Astrocyte of the cerebellum (primary cell): ENCODE measurements at regions not wholly inside any gene's neighbourhood (a gene's known extent, or its start where the extent isn't known, plus 50 kb on each side); places are given as distances from the start of the nearest gene placed in this dataset.

Experiments used
- DNase-seq: peaks from one replicate; pipeline ENCODE4 v3.0.0-alpha.2; 2011; ENCODE audit warnings: low read depth
- H3K4me3 ChIP-seq: 2 replicates; pipeline ENCODE4 v1.5.1; 2011; ENCODE audit warnings: mild to moderate bottlenecking, low read depth, low read length, moderate library complexity
- CTCF ChIP-seq: IDR thresholded peaks from 2 replicates; pipeline ENCODE4 v1.5.1; 2012; ENCODE audit warnings: low read length, low read depth, moderate library complexity, mild to moderate bottlenecking; ENCODE audit errors: missing control alignments
- in situ Hi-C: cut with HindIII; loops from 2 replicates; pipeline ENCODE4 v1.10.0; 2017; ENCODE audit warnings: low sequenced_read_pairs

DNA sequence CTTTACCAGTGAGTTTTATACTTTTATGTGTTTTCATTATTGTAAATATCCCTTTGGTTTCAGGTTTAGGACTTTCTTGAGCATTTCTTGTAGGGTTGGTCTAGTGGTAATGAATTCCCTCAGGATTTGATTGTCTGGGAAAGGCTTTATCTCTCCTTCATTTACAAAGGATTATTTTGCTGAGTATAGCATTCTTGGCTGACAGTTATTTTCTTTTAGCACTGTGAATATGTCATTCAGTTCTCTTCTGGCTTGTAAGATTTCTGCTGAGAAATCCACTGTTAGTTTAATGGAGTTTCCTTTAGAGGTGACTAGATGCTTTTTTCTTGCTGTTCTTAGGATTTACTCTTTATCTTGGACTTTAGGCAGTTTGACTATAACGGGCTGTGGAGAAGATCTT, 373.9 kb downstream of the TSN start:
- in situ Hi-C loops = no loop called here
- H3K4me3 ChIP-seq = no peak overlapping the region
- TF ChIP-seq CTCF = no peak

DNA sequence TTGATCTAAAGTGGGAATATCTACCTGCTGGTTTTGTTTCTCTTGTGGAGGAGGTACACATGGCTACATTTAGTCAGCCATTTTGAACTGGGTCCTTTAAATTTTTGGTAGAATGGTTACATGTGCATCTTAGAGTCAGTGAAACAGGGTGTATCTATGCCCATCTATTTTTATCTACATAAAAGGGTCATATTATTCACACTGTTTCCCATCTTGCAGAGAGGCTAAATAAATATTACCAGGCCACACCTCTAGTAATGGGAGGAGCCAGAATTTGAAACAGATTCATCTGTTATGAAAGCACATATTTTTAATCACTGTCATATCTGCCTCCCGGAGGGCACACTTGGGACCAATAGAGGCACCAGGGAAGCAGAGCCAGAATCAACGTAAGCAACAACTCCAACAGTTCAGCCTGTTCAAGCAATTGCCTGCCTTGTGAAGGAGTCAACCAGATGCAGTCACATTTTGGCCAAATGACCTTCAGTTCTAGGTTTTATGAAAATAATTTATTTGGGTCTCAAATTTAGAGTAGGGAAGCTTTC, 376.8 kb downstream of the TSN start:
- in situ Hi-C loops = no loop called here
- no peak for TF ChIP-seq CTCF
- no peak overlapping the region for H3K4me3 ChIP-seq
- no peak for DNase-seq

More for the DNA sequence above, 373.9 kb downstream of the TSN start:
- DNase-seq = no peak

DNA sequence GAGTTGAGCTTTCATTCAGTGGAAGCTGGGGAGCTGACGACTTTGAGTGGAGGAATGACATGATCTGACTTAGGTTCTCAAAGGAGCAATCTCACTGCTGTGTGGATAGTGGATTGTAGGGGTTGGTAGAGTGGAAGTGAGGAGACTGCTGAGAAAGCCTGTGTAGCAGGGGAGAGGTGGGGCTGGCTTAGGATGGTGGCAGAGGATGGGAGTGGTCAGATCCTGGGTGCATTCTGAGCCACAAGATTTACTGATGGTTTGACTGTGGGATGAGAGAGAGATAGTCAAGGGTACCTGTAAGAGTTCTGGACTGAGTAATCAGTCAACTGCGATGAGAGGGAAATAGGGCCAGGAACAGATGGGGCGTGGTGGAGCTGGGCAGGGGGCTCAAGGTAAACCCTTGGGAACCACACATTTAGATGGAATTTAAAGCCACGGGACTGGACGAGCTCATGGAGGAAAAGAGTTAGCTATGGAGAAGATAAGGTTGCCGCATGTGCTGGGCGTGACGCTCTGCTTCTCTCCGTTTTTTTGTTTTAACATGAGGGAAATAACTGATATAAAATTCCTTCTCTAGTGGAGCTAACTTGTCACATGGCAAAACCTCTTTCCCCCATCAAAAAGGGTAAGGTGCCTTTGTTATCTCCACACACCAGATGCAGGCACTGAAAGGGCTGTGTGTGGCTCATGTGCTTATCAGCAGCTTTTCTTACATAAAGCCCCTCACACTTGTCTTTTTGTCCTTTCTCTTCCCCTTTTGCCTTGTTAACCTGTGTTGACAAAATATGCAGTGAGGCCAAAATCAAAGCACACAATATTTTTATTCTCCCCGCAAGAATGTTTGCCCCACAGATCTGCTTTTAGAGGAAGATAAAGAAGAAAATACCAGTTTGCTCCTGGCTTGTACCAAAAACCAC, 379.8 kb downstream of the TSN start:
- in situ Hi-C loops = no loop called here
- TF ChIP-seq CTCF = no peak
- H3K4me3 ChIP-seq = no peak overlapping the region
- no peak for DNase-seq

DNA sequence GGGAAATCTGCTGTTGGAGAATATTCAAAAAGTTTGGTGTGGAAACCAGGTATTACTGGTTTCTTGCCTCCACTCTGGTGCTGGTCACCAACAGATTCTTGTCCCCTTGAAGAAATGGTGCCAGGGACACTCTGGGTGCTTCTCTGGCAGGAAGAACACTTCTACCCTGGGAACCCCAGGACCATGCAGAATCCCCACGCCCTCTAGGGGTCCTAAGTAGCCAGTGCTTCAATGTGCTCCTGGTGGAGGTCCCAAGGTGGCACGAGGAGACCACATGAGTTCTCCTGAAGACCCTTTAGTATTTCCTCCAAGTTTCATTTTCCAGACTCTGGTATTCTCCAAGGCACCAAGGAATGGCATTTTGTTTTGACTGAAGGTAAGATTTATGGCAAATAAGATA, 380.6 kb downstream of the TSN start:
- no peak overlapping the region for H3K4me3 ChIP-seq
- no peak for DNase-seq
- in situ Hi-C loops = no loop called here
- peak; percentile 25 for TF ChIP-seq CTCF

DNA sequence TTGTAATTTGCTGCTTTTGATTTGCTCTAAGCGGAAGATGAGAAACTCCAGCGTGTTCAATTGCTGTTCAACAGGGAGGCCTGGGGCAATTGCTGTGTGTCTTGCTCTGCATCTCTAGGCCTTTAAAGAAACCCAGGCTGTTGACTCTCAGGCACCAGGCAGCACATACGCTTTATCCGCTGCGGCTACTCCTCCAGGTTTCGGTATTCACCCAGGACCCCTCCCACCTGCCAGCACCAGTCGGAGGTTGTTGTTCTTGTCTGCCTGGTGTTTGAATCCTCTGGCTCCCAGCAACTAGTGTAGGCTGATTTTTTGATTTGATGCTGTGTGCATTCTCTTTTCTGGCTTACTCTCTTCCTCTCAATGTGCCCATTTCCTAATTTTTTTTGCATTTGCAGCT, 383.1 kb downstream of the TSN start:
- no peak for DNase-seq
- no peak overlapping the region for H3K4me3 ChIP-seq
- in situ Hi-C loops = no loop called here
- TF ChIP-seq CTCF = no peak

GRCh38 chr2:122139739-122140420, 384.4 kb downstream of the TSN start:
- H3K4me3 ChIP-seq = no peak overlapping the region
- no peak for TF ChIP-seq CTCF
- in situ Hi-C loops = no loop called here
- no peak for DNase-seq
